ENCODE measurements at regions not wholly inside any gene's neighbourhood (a gene's known extent, or its start where the extent isn't known, plus 50 kb on each side); places are given as distances from the start of the nearest gene placed in this dataset.
"Not testable (repeated sequence)": the region's sequence is repeated elsewhere in the genome, so short reads cannot be mapped to it uniquely, and the experiment has no call there.

GRCh38 chr20:53656293-53657202 lies 62.9 kb upstream of the ZNF217 start:
- Histone ChIP-seq H3K36me3 (no peaks in the 10 kb centered on the region), H3K4me1 (peaks cover 3 to 13% of the 10 kb centered on the region in 2 donors), H3K27ac (peak overlapping the region; percentile 83 to 85), H3K9me3 (no peaks in the 10 kb centered on the region), H3K4me3 (no peak overlapping the region), H3K27me3 (no peaks in the 10 kb centered on the region)
- TF ChIP-seq POLR2AphosphoS5 (IDR thresholded peaks at IDR 0.05) (no peak), POLR2A (IDR thresholded peaks at IDR 0.05) (no peak)
- TF ChIP-seq, protein P1, sequence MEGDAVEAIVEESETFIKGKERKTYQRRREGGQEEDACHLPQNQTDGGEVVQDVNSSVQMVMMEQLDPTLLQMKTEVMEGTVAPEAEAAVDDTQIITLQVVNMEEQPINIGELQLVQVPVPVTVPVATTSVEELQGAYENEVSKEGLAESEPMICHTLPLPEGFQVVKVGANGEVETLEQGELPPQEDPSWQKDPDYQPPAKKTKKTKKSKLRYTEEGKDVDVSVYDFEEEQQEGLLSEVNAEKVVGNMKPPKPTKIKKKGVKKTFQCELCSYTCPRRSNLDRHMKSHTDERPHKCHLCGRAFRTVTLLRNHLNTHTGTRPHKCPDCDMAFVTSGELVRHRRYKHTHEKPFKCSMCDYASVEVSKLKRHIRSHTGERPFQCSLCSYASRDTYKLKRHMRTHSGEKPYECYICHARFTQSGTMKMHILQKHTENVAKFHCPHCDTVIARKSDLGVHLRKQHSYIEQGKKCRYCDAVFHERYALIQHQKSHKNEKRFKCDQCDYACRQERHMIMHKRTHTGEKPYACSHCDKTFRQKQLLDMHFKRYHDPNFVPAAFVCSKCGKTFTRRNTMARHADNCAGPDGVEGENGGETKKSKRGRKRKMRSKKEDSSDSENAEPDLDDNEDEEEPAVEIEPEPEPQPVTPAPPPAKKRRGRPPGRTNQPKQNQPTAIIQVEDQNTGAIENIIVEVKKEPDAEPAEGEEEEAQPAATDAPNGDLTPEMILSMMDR (IDR thresholded peaks at IDR 0.05): no peak
- intact Hi-C loops (cut with DNase I; ENCODE audit: low total_unique reads): no loop called here
- no peak for DNase-seq (ENCODE audit: low spot score in 2 of 2)

GRCh38 chr20:53655625-53656292 lies 62.1 kb upstream of the ZNF217 start:
- TF ChIP-seq POLR2AphosphoS5 (IDR thresholded peaks at IDR 0.05) (no peak), POLR2A (IDR thresholded peaks at IDR 0.05) (no peak)
- TF ChIP-seq, protein P1 (IDR thresholded peaks at IDR 0.05): no peak
- no peak for DNase-seq (ENCODE audit: low spot score in 2 of 2)
- Histone ChIP-seq H3K27me3 (no peaks in the 10 kb centered on the region), H3K4me1 (peaks cover 3 to 13% of the 10 kb centered on the region in 2 donors), H3K4me3 (no peak overlapping the region), H3K9me3 (no peaks in the 10 kb centered on the region), H3K27ac (peak overlapping the region; percentile 83 to 85), H3K36me3 (no peaks in the 10 kb centered on the region)
- intact Hi-C loops (cut with DNase I; ENCODE audit: low total_unique reads): no loop called here

DNA sequence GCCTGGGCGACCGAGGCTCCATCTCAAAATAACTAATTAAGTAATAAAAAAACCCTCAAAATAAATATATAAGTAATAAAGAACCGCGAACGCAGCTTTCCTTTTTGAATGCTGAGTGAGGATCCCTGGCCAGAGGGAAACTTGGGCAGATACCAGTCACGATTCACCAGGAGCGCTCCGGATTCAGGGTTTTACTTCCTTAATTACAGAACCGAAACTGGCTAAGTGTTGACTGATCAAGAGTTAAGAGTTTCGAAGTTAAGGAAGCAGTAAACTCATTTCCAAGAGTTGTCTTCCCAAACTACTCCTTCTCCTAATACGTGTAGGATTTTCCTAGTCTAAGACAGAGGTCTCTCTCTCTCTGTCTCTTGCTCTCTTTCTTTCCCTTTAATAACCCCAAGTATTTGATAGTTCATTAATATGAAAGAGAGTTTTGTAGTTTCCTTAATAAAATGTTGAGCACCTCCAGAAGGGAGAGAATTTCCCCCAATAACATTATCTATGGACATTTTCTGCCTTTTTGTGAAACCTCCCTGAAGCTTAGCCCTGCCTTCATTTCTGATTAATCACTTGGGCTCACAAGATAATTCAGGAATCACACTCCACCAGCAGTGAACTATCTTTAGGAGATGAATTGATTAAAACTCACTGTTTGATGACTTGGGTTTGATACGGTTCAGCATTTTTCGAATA lies 61.4 kb upstream of the ZNF217 start:
- intact Hi-C loops (cut with DNase I; ENCODE audit: low total_unique reads): no loop called here
- Histone ChIP-seq H3K36me3 (no peaks in the 10 kb centered on the region), H3K27ac (peak overlapping the region; percentile 80 to 85), H3K27me3 (no peaks in the 10 kb centered on the region), H3K4me1 (peaks cover 3 to 13% of the 10 kb centered on the region in 2 donors), H3K9me3 (no peaks in the 10 kb centered on the region), H3K4me3 (peak overlapping the region in 2 of 3 donors; percentile 13 to 23)
- DNase-seq (ENCODE audit: low spot score in 2 of 2): peak; percentile 48 to 60
- TF ChIP-seq, protein P1 (IDR thresholded peaks at IDR 0.05): no peak

DNA sequence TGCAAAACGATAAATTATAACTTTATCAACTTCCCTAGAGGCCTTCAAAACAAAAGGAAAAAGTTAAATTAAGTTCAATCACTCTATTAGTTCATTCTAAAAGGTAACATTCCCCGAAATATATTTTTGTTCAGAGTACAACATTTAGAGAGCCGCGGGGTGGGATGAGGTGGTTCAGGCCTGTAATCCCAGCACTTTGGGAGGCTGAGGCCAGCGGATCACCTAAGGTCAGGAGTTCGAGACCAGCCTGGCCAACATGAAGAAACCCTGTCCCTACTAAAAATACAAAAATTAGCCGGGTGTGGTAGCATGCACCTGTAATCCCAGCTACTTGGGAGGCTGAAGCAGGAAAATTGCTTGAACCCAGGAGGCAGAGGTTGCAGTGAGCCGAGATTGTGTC lies 60.9 kb upstream of the ZNF217 start:
- peak overlapping the region in 2 of 3 donors; percentile 13 to 23 for H3K4me3 ChIP-seq
- peak overlapping the region; percentile 80 to 85 for H3K27ac ChIP-seq
- H3K36me3 ChIP-seq; intact Hi-C loops (cut with DNase I; ENCODE audit: low total_unique reads); DNase-seq (ENCODE audit: low spot score in 2 of 2); H3K9me3 ChIP-seq; H3K27me3 ChIP-seq: not testable (repeated sequence)
- H3K4me1 ChIP-seq: peaks cover 3 to 13% of the 10 kb centered on the region in 2 donors

- TF ChIP-seq POLR2AphosphoS5 (IDR thresholded peaks at IDR 0.05): no peak
- TF ChIP-seq POLR2A (IDR thresholded peaks at IDR 0.05): no peak
- TF ChIP-seq, protein P1 (IDR thresholded peaks at IDR 0.05): no peak
- DNase-seq (ENCODE audit: low spot score in 2 of 2): no peak
- Histone ChIP-seq H3K36me3 (no peaks in the 10 kb centered on the region), H3K27me3 (no peaks in the 10 kb centered on the region), H3K9me3 (no peaks in the 10 kb centered on the region), H3K27ac (peak overlapping the region; percentile 50 to 85), H3K4me1 (peaks cover 3 to 13% of the 10 kb centered on the region in 2 donors), H3K4me3 (no peak overlapping the region)
- intact Hi-C loops (cut with DNase I; ENCODE audit: low total_unique reads): no loop called here
Measured at GRCh38 chr20:53652859-53653517, 59.3 kb upstream of the ZNF217 start.

All from breast epithelium (tissue), 4 donors.